Ishikawa (cell line): ENCODE measurements at regions not wholly inside any gene's neighbourhood (a gene's known extent, or its start where the extent isn't known, plus 50 kb on each side); places are given as distances from the start of the nearest gene placed in this dataset.

Source experiments
- CREB1 ChIP-seq: IDR thresholded peaks from 2 replicates; pipeline ENCODE4 v1.6.1; 2012; ENCODE audit warnings: low read depth
- EP300 ChIP-seq: IDR thresholded peaks from 2 replicates; pipeline ENCODE4 v1.6.1; 2012; ENCODE audit warnings: borderline replicate concordance
- FOXM1 ChIP-seq: IDR thresholded peaks from 2 replicates; pipeline ENCODE4 v1.6.1; 2012; ENCODE audit warnings: low read depth, borderline replicate concordance
- MAX ChIP-seq: IDR thresholded peaks from 2 replicates; pipeline ENCODE4 v1.6.1; 2012
- NFIC ChIP-seq: IDR thresholded peaks from 2 replicates; pipeline ENCODE4 v1.6.1; 2012
- RAD21 ChIP-seq: IDR thresholded peaks from 2 replicates; pipeline ENCODE4 v1.6.1; 2012; ENCODE audit warnings: low read depth
- TAF1 ChIP-seq: IDR thresholded peaks from 2 replicates; pipeline ENCODE4 v1.6.1; 2012; ENCODE audit warnings: low read depth, mild to moderate bottlenecking
- TCF12 ChIP-seq: IDR thresholded peaks from 2 replicates; pipeline ENCODE4 v1.6.1; 2012; ENCODE audit warnings: low read depth
- TEAD4 ChIP-seq: IDR thresholded peaks from 2 replicates; pipeline ENCODE4 v1.6.1; 2012
- USF1 ChIP-seq: IDR thresholded peaks from 2 replicates; pipeline ENCODE4 v1.6.1; 2012
- YY1 ChIP-seq: IDR thresholded peaks from 2 replicates; pipeline ENCODE4 v1.6.1; 2012; ENCODE audit warnings: low read depth
- ZBTB7A ChIP-seq: IDR thresholded peaks from 2 replicates; pipeline ENCODE4 v1.6.1; 2012; ENCODE audit warnings: low read depth
- TF ChIP-seq, protein P1 (sequence below): IDR thresholded peaks from 2 replicates; pipeline ENCODE4 v1.6.1; 2012; ENCODE audit warnings: low read depth, mild to moderate bottlenecking

- TF ChIP-seq TEAD4 (no peak), TCF12 (no peak), ZBTB7A (no peak), YY1 (no peak), RAD21 (no peak), FOXM1 (no peak), MAX (no peak), EP300 (no peak), TAF1 (no peak), NFIC (no peak), USF1 (no peak), CREB1 (no peak)
- TF ChIP-seq, protein P1, sequence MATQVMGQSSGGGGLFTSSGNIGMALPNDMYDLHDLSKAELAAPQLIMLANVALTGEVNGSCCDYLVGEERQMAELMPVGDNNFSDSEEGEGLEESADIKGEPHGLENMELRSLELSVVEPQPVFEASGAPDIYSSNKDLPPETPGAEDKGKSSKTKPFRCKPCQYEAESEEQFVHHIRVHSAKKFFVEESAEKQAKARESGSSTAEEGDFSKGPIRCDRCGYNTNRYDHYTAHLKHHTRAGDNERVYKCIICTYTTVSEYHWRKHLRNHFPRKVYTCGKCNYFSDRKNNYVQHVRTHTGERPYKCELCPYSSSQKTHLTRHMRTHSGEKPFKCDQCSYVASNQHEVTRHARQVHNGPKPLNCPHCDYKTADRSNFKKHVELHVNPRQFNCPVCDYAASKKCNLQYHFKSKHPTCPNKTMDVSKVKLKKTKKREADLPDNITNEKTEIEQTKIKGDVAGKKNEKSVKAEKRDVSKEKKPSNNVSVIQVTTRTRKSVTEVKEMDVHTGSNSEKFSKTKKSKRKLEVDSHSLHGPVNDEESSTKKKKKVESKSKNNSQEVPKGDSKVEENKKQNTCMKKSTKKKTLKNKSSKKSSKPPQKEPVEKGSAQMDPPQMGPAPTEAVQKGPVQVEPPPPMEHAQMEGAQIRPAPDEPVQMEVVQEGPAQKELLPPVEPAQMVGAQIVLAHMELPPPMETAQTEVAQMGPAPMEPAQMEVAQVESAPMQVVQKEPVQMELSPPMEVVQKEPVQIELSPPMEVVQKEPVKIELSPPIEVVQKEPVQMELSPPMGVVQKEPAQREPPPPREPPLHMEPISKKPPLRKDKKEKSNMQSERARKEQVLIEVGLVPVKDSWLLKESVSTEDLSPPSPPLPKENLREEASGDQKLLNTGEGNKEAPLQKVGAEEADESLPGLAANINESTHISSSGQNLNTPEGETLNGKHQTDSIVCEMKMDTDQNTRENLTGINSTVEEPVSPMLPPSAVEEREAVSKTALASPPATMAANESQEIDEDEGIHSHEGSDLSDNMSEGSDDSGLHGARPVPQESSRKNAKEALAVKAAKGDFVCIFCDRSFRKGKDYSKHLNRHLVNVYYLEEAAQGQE, result no peak
Measured at GRCh38 chr11:114915871-114916805, 237.8 kb downstream of the NXPE2 start.
